ENCODE measurements at regions not wholly inside any gene's neighbourhood (a gene's known extent, or its start where the extent isn't known, plus 50 kb on each side); places are given as distances from the start of the nearest gene placed in this dataset.
A peak's percentile ranks its signal among the peaks of the same experiment; 100 is the strongest.
"Not testable (repeated sequence)": the region's sequence is repeated elsewhere in the genome, so short reads cannot be mapped to it uniquely, and the experiment has no call there.

GRCh38 chr4:152051332-152051731, 290.5 kb upstream of the GATB start:
- DNase-seq, result not testable (repeated sequence)

- DNase-seq, result no peak
Observed at GRCh38 chr4:152050106-152050505, 289.3 kb upstream of the GATB start.

DNA sequence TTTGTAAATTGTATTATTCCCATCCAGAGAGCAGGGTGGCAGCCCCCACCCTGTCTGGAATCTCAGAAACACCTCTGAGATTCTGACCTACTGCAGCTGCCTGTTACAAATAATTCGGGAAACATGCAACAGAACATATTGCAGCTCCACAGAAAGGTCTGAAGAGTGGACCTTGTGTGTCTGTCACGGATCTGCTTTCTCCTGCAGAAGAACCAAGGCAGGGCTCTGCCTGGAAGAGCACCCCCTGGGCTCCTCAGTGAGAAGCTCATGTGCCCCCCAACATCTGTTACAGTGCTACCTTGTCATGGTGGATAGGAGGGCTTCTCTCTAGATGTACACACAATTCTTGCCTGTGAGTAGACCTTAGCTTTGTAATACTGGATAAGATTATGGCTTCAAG, 286.6 kb upstream of the GATB start:
- DNase-seq, result no peak

- DNase-seq, result no peak
Observed at GRCh38 chr4:152045807-152046571, 285.2 kb upstream of the GATB start.

DNA sequence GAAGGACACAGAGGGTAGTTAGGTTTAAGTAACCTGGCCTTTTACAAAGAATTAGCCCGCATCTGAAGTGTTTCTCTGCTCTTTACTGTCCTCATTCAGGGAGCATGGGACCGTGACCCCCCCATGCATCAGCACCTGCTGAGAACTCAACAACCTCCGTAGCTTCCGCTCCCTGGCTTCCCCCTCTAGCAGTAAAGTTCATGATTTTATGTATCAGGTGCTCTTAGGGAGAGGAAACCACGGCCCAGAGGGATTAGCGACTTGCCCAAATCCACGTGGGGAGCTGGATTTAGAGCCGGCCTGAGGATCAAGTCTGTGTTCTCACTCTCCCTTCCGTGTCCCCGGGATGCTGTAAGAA, 284.6 kb upstream of the GATB start:
- DNase-seq, result no peak

GRCh38 chr4:152044331-152045036, 283.7 kb upstream of the GATB start:
- no peak for DNase-seq

DNA sequence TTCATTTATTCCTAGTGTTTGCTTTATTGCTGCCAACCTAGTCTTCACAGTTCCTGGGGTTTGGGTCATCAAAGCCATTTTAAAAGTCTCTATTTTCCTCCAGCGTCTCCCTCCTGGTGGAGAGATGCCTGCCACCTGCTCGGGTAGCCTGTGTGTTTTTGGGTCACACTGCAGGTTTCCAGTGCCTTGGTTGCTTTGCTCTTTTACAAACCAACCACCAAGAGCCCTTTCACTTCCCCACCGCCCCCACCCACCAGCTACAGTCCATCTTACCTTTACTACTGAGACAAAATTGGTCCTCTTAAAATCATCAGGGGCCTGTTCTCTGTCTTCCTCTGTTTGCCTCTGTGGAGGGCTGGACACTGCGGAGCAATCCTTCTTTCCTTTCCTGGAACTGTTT, 280.5 kb upstream of the GATB start:
- no peak for DNase-seq

GRCh38 chr4:152039691-152040090, 278.9 kb upstream of the GATB start:
- no peak for DNase-seq

DNA sequence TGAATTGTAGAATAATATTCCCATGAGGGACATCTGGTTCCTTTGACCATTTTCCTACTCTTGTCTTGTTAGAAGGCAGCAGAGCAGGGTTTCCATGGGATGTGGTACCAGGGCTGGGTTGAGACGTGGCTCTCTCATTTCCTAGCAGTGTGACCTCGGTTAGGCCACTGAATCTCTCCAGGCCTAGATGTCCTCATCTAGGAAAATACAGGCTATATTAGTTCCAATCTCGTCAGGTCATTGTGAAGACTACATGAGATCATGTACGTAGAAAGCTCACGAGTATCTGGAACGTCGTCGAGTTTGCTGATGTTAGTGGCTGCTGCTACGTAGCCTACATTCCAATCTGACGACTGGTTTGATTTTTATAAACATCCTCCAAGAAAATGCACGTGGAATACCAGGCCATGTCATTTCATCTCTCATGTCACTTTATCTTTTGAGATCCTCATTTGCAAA, 278.2 kb upstream of the GATB start:
- DNase-seq, result no peak

GRCh38 chr4:152038238-152038637, 277.4 kb upstream of the GATB start:
- no peak for DNase-seq

GRCh38 chr4:152037435-152037834, 276.6 kb upstream of the GATB start:
- DNase-seq, result no peak

GRCh38 chr4:152033621-152034020, 272.8 kb upstream of the GATB start:
- no peak for DNase-seq

GRCh38 chr4:152032722-152033131, 271.9 kb upstream of the GATB start:
- no peak for DNase-seq

- DNase-seq, result no peak
Observed at GRCh38 chr4:152029631-152030030, 268.8 kb upstream of the GATB start.

DNA sequence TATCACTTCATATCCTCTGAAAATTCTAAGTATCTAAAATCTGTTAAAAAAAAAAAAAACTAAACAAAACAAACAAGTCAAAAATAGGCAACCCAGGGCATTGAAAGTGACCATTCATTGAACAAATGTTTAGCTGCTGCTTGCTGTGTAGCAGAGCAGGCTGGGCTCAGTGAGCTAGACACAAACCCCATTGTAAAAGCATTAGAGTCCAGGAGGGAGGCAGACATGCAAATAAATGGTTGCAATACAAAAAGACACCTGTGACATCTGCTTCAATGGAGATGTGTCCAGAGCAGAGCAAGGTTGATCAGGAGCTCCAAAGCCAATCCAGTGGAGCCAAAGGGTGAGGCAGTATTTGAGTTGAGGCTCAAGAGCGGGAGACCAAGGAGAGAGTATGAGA, 267.3 kb upstream of the GATB start:
- DNase-seq, result no peak

- no peak for DNase-seq
Observed at GRCh38 chr4:152024881-152025280, 264.1 kb upstream of the GATB start.

DNA sequence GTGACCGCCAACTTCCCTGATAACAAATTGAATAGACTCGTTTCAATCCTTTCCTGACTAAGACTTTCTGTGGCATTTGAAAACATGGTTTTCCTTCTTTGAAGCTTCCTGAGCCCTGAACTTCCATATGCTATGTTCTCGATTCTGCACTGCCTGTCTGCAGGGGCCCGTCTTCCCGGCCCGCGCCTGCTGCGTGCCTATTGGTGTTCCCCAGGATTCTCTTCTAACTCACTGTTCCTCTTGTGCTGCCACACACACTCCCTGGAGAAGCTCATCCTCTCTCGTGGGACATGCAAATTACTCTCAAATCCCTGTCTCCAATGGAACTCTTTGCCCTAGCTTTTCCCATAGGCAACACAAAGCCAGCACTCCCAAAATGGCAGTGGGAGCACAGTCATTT, 262.9 kb upstream of the GATB start:
- no peak for DNase-seq

- DNase-seq, result no peak
Observed at GRCh38 chr4:152022543-152022942, 261.7 kb upstream of the GATB start.

- DNase-seq, result no peak
Observed at GRCh38 chr4:152021788-152022438, 261.1 kb upstream of the GATB start.

DNA sequence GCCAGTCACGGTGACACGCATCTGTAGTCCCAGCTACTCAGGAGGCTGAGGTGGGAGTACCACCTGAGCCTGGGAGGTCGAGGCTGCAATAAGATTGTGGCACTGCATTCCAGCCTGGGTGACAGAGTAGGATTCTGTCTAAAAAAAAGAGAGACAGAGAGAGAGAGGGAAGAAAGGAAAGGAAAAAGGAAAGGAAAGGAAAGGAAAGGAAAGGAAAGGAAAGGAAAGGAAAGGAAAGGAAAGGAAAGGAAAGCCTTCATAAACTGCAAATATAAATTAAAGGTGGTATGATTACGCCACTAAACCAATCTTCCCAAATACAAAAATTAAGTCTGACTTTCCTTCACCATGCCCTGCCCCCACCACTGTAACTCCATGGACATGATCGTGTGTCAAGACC, 259.3 kb upstream of the GATB start:
- no peak for DNase-seq

DNA sequence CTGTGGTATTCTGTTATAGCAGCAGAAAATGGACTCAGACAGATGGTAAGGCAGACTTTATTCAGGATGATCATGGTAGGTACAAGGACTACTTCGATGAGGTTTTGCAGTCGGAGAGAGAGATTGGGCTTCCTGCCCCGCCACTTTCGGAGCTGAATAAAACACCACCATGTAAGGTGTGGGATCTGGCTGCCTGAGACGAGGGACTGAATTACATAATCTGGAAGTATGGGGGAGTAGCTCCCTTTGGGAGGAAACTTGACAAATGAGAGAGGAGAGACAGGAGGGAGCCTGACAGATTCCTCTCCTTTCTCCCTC, 255.5 kb upstream of the GATB start:
- DNase-seq, result no peak

GRCh38 chr4:152015597-152016302, 254.9 kb upstream of the GATB start:
- DNase-seq, result no peak

- peak; percentile 41 for DNase-seq
Observed at GRCh38 chr4:152014280-152014679, 253.5 kb upstream of the GATB start.

DNA sequence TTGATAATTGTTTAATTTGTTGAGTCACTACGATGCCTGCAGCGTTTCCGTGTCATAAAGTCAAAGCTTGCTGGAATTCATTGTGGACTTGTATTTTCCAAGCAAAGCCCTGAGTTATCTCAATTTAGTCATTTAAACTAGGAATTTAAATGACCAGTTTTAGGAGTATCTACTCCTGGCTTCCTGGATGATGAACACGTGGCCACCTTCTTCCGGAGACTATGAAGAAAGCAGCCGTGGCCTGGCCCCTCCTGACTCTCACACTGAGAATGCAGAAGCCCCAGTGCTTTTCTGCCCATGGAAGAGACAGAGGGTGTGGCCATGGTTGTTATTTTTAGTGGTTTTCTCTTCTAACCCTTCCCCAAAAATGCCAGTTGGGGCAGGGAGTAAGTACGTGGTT, 250.7 kb upstream of the GATB start:
- no peak for DNase-seq
